ENCODE measurements at regions not wholly inside any gene's neighbourhood (a gene's known extent, or its start where the extent isn't known, plus 50 kb on each side); places are given as distances from the start of the nearest gene placed in this dataset.

DNA sequence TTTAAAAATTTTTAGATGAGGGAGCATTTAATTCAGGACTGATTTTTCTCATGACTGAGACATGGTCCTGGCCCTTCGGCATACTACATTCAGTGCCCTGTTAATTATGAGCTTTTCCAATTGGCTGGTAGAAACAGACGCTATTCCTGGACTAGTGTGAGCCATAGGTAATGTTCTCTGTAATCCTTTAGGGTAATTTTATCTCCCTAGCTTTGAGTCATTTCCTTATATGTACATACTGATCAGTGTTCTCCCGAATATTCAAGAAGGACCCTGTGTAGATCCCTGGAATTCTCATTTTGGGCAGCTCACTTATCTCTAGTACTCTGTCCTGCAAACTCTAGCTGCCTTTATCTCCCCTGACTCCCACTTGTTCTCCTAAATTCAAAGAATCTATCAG lies 92.6 kb upstream of the NPY start:
- no peak for DNase-seq (ENCODE audit: low read depth in 2 of 3, low spot score in 2 of 3)

DNA sequence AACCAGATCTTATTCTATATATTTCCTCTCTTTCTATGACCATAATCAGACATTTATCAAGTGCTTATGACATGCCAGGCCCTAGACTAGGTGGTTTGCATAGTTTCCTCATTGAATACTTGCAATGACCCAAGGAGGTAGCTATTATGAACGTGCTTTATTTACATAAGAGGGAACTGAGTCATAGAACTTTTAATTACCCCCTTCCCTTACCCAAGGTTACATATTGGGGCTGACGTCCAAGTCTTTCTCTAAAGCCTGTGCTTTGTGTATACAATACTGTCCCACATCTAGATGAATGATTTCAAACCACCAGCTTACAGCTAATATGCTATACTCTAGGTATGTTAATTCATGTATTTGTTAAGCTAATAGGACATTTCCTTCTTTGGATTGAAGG lies 91.9 kb upstream of the NPY start:
- DNase-seq (ENCODE audit: low read depth in 2 of 3, low spot score in 2 of 3): no peak

DNA sequence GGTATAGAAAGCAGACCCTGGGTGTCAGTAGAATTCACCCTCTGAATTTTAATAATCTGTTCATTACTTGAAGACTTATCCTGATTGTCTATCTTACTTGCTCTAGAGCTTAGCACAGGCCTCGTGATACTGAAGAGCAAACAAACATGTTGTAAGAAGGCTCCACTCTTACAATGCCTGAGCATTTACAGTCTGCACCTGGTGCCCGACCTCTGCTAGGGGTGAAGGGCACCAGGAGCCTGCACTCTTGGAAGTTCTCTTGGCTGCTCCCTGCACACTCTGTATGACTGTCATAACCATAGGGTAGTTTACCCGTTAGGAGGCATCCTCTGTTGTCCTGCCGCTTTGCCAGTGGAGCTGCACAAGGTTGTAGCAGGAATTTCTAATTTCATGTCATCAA lies 91.3 kb upstream of the NPY start:
- no peak for DNase-seq (ENCODE audit: low read depth in 2 of 3, low spot score in 2 of 3)

DNA sequence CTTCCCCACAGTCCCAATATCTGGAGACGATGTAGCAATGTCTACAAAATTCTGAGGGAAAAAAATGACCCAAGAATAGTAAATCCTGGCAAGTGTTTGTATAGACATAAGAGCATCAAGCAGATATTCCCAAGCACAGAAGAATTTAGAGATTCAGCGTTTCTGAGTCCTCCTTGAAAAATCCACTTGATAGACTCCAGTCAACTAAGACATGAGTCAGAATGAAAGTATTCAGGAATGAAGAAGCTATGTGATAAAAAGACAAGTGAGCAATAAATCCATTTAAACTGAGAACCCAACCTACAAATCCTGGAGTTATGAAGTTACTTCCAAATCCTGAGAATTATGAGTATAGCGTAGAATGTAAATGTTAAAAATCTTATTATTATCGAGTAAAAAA lies 86.1 kb upstream of the NPY start:
- DNase-seq (ENCODE audit: low read depth in 2 of 3, low spot score in 2 of 3): no peak

DNA sequence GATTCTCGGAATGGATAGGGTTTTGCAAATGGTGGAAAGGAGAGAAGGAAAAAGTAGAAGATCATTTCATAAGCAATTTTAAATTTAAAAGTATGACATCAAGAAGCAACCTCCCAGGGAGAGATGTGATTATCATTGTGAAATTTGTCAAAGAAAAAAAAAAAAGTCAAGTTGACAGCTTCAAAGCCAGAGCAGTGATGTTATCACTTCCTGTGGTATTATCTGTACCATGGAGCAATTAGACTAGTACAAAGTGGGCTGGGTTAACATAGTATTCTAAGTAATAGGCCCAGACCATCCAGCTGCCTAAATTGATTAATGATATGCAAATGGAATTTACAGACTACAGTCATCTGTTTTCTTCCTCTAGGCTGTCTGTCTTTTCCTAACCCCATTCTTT lies 84.0 kb upstream of the NPY start:
- no peak for DNase-seq (ENCODE audit: low read depth in 2 of 3, low spot score in 2 of 3)

DNA sequence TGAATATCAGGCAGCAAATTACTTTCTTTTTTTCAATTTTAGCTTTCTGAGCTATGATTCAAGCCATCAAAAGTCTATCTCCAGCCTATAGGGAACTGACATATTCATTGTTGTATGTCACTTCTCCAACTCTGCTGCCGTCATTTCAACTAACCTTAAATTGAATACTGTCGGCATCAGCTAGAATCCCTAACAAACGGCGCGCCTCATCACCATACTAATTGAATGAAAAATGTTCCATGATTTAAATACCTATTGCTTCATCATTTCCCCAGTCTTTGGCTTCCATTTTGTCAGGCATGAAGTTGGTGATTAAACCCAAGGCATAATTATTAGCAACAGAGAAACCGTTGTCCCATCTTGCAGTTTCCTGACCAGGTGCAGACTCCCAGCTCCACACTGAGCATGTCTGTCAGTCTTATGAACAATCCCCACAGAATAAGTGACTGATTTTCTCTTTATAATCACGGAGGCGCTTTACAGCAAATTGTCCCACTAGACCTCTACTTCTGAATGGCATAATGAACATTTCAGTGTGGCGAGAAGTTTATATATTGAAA lies 83.5 kb upstream of the NPY start:
- no peak for DNase-seq (ENCODE audit: low read depth in 2 of 3, low spot score in 2 of 3)

DNA sequence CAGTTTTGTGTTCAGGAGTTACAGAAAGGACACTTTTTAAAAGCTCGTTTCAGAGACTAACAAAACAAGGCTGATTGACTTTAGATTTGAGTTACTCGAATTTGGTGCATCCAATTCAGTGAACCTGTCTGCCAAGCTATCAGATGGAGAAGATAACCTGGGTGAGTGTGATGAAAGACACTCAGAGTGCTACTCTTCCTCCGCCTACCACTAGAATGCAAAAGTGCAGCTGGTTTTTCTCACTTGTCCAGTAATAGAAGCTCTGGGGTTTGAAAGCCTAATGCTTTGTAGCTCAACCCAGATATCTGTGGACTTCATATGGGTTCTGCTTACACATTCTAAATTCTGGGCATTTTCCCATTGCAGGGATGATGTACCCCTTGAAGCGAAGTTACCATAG lies 82.8 kb upstream of the NPY start:
- DNase-seq (ENCODE audit: low read depth in 2 of 3, low spot score in 2 of 3): no peak

DNA sequence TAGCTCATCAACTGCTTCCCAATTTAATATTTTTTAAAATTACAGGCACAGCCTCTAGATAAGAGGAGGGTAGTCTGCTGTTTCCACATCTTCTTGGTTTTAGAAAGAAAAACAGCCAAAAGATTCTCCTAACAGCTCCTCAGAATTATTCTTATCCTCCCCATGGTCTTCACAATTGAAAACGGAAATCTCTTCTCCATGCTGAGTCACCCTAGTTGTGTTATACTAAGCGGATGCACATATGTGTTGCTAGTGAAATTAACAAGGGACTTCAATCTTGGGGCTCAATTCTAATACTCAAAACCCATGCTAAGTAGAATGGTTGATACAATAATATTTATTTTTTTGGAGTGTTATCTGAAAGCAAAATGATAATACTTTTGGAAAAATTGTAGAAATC lies 71.9 kb upstream of the NPY start:
- DNase-seq (ENCODE audit: low read depth in 2 of 3, low spot score in 2 of 3): no peak

DNA sequence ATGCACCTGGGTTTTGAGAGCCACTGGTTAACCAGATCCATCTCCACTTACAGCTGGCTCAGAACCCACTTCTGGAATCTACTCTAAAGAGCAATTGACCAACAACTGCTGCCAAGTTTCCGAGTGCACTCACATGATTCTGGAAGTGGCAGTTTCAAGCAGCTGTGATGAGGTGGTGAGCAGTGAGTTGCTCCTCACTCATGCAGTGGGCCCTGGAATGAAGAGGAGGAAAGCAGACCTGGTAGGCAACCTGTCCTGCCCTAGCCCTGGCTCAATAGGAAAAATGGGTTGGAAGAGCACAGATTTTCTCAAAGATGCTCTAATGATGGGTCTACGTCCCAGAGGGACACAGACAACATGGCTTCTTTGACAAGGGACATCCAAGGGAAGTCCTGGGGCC lies 70.7 kb upstream of the NPY start:
- DNase-seq (ENCODE audit: low read depth in 2 of 3, low spot score in 2 of 3): no peak

DNA sequence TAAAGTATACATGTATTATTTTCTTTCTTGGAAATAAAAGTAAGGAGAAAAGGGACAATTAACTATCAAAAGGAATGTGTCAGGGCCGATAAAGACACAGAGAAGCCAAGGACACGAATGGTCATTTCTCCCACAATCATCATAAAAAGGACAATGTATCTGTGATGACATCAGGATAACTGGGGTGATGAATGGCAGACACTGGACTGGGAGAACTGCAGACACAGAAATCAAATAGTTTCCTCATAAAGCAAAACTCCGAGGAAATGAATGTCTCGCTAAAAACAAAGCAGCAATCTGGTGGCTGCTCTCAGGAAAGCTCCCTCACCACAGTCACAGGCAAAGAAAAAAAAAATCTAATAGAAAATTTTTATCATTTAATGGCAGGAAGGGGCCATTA lies 69.3 kb upstream of the NPY start:
- DNase-seq (ENCODE audit: low read depth in 2 of 3, low spot score in 2 of 3): no peak

DNA sequence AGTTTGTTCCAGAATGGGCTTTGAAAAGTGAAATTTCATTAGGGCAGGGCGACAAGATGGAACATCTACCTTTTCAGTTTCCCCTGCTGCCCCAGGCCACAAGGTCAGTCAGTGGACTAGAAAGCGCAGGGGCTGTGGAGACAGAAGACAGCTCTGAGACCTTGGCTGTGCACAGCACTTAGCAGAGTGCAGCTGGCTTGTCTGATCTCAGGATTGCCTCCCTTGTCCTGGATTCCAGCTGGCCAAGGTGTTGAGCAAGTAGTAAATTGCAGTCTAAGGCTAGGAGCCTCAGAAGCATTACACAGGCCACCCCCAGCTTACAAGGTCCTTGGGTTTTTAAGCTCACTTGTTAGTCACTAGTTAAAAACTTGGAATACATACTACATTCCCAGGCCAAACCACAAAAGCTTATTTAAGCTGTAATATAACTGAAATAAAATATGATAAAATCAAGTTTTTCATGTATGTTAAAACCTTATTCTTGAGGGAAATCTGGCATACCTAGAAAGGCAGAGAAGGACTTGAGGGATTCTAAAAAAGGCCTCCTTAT lies 67.3 kb upstream of the NPY start:
- no peak for DNase-seq (ENCODE audit: low read depth in 2 of 3, low spot score in 2 of 3)

DNA sequence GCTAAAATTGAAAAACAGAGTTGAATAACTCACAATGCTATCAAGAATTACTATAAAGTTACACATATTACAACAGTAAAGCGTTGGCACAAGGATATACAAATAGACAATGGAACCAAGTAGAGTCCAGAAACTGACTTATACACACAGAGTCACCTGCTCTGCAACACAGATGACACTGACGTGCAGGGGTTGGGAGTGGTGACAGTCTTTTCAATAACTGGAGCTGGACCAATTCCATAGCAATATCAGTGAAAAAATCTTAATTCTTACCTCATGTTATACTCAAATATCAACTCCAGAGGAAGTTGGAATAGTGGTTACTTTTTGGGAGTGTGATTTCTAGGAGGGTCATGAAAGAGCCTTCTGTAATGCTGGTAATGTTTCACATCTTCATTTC lies 62.5 kb upstream of the NPY start:
- DNase-seq (ENCODE audit: low read depth in 2 of 3, low spot score in 2 of 3): no peak

DNA sequence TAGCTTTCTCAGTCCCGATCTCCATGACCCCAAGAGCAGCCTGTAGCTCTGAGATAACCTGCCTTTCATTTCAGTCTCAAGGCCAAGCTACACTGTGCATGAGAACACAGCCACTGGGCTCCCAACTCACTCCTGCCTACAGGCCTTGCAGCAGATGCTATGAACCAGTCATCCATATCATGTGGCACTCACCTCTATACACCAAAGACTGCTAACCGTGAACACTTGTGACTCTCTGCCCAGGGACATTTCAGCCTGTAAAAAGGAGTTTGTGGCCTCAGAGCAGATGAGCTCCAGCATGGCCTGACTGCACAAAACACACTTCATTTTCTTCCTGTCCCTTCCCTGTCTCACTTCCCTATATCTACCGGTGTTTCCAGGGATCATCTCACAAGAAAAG lies 56.9 kb upstream of the NPY start:
- no peak for DNase-seq (ENCODE audit: low read depth in 2 of 3, low spot score in 2 of 3)

DNA sequence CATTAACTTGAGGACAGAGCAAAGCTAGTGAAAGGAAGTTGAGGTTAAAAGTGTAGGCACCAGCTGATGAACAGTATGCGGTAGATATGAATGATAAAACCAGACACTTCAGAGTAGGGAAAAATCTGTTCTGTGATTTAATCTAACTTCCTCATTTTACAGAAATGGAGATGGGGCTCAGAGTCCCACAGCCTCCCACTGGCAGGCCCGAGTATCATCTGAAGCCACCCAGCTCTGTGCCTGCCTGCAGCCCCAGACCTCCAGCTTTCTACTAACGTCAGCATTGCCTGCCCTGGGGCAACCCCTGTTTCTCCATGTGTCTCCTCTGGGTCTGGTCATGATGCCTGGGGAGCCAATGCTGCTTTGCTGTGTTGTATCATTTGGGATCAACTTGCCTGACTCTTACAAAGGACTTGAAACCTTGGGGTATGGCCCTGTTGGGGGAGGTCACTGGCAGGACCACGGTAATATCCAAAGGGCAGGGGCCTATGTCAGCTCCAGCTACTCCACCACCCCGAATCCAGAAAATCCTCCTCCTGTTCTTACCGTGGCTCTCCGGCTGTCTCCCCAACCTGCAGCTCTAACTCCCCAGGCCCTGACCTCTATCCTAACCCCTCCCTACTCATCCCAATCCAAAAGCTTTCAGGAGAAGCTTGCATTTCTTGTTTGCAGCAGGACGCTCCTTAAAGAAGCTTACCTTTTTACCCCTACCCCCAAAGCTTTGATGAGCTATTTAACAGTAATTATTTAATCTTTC lies 56.2 kb upstream of the NPY start:
- DNase-seq (ENCODE audit: low read depth in 2 of 3, low spot score in 2 of 3): no peak

DNA sequence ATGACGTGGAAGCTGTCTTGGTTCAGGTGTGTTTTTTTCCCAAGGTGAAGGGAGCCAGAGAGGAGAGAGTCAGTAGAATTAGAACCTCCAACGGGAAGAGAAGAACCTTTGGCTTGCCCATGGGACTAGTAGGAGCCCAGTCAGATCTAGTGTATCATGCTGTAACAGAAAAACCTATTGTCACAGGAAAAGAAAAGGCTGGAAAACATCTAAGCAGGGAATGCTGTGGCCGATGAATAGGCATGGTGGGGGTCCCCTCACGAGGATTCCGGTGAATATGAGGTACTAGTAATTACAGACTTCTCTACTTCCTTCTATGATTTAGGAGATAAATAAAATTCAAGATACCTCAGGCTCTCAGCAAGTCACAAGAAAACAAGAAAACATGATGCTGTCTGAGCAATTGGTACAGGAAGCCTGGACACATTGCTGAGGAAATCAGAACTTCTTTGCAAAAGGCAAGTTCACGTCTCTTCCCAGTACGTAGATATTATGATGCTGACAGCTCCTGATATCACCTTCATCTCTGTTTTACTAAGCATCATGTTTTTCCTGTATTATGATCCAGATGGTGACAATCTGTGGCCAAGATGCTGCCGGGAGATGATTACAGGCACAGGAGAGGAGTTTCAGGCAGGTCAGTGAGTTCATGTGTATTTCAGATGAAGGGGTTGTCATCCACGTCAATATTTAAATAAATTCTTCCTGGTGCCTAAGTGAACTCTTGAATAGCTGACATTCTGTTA lies 54.3 kb upstream of the NPY start:
- no peak for DNase-seq (ENCODE audit: low read depth in 2 of 3, low spot score in 2 of 3)

DNA sequence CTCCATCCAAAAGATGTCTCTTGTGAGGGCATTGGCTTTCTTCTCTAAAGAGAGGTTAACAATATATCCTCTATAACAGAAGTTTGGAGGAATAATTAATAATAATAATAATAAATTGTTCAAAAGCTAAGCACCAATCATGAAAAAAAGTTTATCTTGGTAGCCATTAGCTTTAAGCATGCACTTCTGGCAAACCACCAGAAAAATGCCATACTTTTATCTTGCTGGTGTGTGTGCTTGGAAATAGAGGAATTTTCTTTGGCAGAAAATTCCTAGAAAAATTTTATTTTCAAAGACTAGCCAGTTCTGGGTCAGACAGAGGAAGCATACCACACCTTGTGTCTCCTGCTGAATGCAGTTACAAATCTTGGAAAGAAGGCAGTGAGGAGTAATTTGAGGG lies 52.5 kb upstream of the NPY start:
- DNase-seq (ENCODE audit: low read depth in 2 of 3, low spot score in 2 of 3): no peak

DNA sequence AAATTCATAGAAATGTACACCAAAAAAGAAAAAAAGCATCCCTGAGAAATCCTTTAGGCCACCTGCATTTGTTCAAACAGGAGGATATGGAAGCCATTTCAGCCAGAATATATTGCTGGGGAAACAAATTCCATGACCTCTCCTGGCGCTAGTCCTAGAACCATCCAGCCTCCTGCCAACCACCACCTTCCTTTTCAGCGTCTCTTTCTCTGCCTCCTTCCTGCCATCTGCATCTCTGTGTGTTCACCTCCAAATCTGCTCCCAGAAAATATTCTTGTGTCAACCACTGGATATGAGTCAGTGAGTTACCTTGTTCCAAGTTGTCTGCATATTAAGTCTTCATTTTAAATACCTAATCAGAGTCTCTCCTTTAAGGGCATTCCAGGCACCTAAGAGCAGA lies 50.6 kb upstream of the NPY start:
- DNase-seq (ENCODE audit: low read depth in 2 of 3, low spot score in 2 of 3): no peak
